Smooth muscle cell (in vitro differentiated cells): ENCODE measurements at regions not wholly inside any gene's neighbourhood (a gene's known extent, or its start where the extent isn't known, plus 50 kb on each side); places are given as distances from the start of the nearest gene placed in this dataset.

Source experiments
- DNase-seq: peaks from one replicate; lab custom pipeline; 2025; ENCODE audit not compliant: unreplicated experiment; lab: John Stamatoyannopoulos, UW
- H2AFZ ChIP-seq: fragments of 200-600 bp; sonication (generic); 2 replicates; pipeline ENCODE4 v1.6.0; 2016; ENCODE audit warnings: antibody characterized with exemption, low read depth, mild to moderate bottlenecking
- H3F3A ChIP-seq: fragments of 200-600 bp; sonication (generic); 2 replicates; pipeline ENCODE4 v1.6.0; 2017; ENCODE audit warnings: antibody characterized with exemption, low read depth
- H3K27ac ChIP-seq: fragments of 200-600 bp; sonication (generic); 2 replicates; pipeline ENCODE4 v1.5.1; 2016; ENCODE audit warnings: low read depth, mild to moderate bottlenecking
- H3K27me3 ChIP-seq: fragments of 200-600 bp; sonication (generic); 2 replicates; pipeline ENCODE4 v1.6.1; 2016; ENCODE audit warnings: low read depth, mild to moderate bottlenecking
- H3K36me3 ChIP-seq: fragments of 200-600 bp; sonication (generic); 2 replicates; pipeline ENCODE4 v1.5.1; 2016; ENCODE audit warnings: low read depth
- H3K4me1 ChIP-seq: fragments of 200-600 bp; sonication (generic); 2 replicates; pipeline ENCODE4 v1.5.1; 2016; ENCODE audit warnings: low read depth
- H3K4me2 ChIP-seq: fragments of 200-600 bp; sonication (generic); 2 replicates; pipeline ENCODE4 v1.6.0; 2016; ENCODE audit warnings: mild to moderate bottlenecking
- H3K4me3 ChIP-seq: fragments of 200-600 bp; sonication (generic); 2 replicates; pipeline ENCODE4 v1.5.1; 2016; ENCODE audit warnings: mild to moderate bottlenecking
- H3K79me2 ChIP-seq: fragments of 200-600 bp; sonication (generic); 2 replicates; pipeline ENCODE4 v1.6.0; 2016; ENCODE audit warnings: low read depth, mild to moderate bottlenecking
- H3K9ac ChIP-seq: fragments of 200-600 bp; sonication (generic); 2 replicates; pipeline ENCODE4 v1.6.0; 2016; ENCODE audit warnings: low read depth
- H3K9me3 ChIP-seq: fragments of 200-600 bp; sonication (generic); replicated peaks from 2 replicates; pipeline ENCODE4 v1.5.1; 2016; ENCODE audit warnings: low read depth
- H4K20me1 ChIP-seq: fragments of 200-600 bp; sonication (generic); 2 replicates; pipeline ENCODE4 v1.6.0; 2016; ENCODE audit warnings: low read depth
- CTCF ChIP-seq: fragments of 200-600 bp; sonication (generic); IDR thresholded peaks from 2 replicates; pipeline ENCODE4 v1.5.1; 2017; ENCODE audit warnings: borderline replicate concordance, mild to moderate bottlenecking, antibody characterized with exemption; ENCODE audit not compliant: insufficient read depth, poor library complexity, severe bottlenecking
- WGBS: methylation state at CpG from one replicate; pipeline ENCODE4 v1.1.7; 2016; ENCODE audit warnings: low lambda C conversion rate; 5-methylcytosine and 5-hydroxymethylcytosine counted together

- Histone ChIP-seq H3K36me3 (no peaks in the 10 kb centered on the region), H3K9me3 (no peaks in the 10 kb centered on the region), H3K4me3 (no peak overlapping the region), H3K9ac (no peak overlapping the region), H3K27ac (no peak overlapping the region), H2AFZ (no peak overlapping the region), H3F3A (no peaks in the 10 kb centered on the region), H3K27me3 (no peaks in the 10 kb centered on the region), H4K20me1 (no peaks in the 10 kb centered on the region), H3K4me1 (no peaks in the 10 kb centered on the region), H3K79me2 (no peaks in the 10 kb centered on the region), H3K4me2 (no peak overlapping the region)
- no peak for DNase-seq
- no peak for TF ChIP-seq CTCF
- 47% methylated on average over 1 of the region's 1 CpG for WGBS
These were observed 365.5 kb upstream of the KLHL29 start for GRCh38 chr2:23019476-23019875.

GRCh38 chr2:23020659-23021058 lies 364.3 kb upstream of the KLHL29 start:
- peak overlapping the region; percentile 57 for H3K27ac ChIP-seq
- no peak for TF ChIP-seq CTCF
- no peak overlapping the region for H3K4me2 ChIP-seq
- no peaks in the 10 kb centered on the region for H3K27me3 ChIP-seq
- H3K4me3 ChIP-seq, result no peak overlapping the region
- no peaks in the 10 kb centered on the region for H3K4me1 ChIP-seq
- DNase-seq, result no peak
- no peaks in the 10 kb centered on the region for H3K36me3 ChIP-seq
- no peak overlapping the region for H3K9ac ChIP-seq
- no peaks in the 10 kb centered on the region for H3F3A ChIP-seq
- no peak overlapping the region for H2AFZ ChIP-seq
- no peaks in the 10 kb centered on the region for H4K20me1 ChIP-seq
- H3K79me2 ChIP-seq, result no peaks in the 10 kb centered on the region
- H3K9me3 ChIP-seq, result no peaks in the 10 kb centered on the region
- 49% methylated on average over 6 of the region's 6 CpGs for WGBS

GRCh38 chr2:23021311-23022120 lies 363.5 kb upstream of the KLHL29 start:
- Histone ChIP-seq H3K4me2 (no peak overlapping the region), H3K4me3 (no peak overlapping the region)
- no peak for TF ChIP-seq CTCF

DNA sequence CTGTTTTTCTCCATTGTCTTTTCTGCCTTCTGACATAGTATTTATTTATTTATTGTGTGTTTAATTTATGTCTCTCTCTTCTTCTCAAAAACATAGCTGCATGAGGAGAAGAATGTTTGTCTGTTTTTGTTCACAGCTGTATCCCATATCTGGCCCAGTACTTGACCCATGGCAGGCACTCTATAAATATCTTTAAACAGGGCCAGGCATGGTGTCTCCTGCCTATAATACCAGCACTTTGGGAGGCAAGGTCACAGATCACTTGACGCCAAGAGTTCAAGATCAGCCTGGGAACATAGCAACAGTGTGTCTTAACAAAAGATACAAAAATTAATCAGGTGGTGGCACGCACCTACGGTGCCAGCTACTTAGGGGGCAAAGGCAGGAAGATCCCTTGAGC lies 361.3 kb upstream of the KLHL29 start:
- no peak overlapping the region for H3K4me3 ChIP-seq
- no peaks in the 10 kb centered on the region for H3K79me2 ChIP-seq
- no peak overlapping the region for H3K4me2 ChIP-seq
- H3F3A ChIP-seq, result no peaks in the 10 kb centered on the region
- DNase-seq, result no peak
- no peaks in the 10 kb centered on the region for H4K20me1 ChIP-seq
- no peak overlapping the region for H2AFZ ChIP-seq
- 71% methylated on average over 3 of the region's 3 CpGs for WGBS
- no peaks in the 10 kb centered on the region for H3K9me3 ChIP-seq
- peaks cover 8% of the 10 kb centered on the region for H3K4me1 ChIP-seq
- no peak for TF ChIP-seq CTCF
- H3K27ac ChIP-seq, result no peak overlapping the region
- no peaks in the 10 kb centered on the region for H3K27me3 ChIP-seq
- H3K36me3 ChIP-seq, result no peaks in the 10 kb centered on the region
- H3K9ac ChIP-seq, result no peak overlapping the region

More at GRCh38 chr2:23021311-23022120, 363.5 kb upstream of the KLHL29 start:
- 84% methylated on average over 13 of the region's 13 CpGs for WGBS
- no peak for DNase-seq
- H3K9ac ChIP-seq, result no peak overlapping the region
- H3K27me3 ChIP-seq, result no peaks in the 10 kb centered on the region
- no peaks in the 10 kb centered on the region for H3K4me1 ChIP-seq
- H3K36me3 ChIP-seq, result no peaks in the 10 kb centered on the region
- no peaks in the 10 kb centered on the region for H3F3A ChIP-seq
- no peaks in the 10 kb centered on the region for H3K79me2 ChIP-seq
- no peak overlapping the region for H2AFZ ChIP-seq
- H4K20me1 ChIP-seq, result no peaks in the 10 kb centered on the region
- H3K27ac ChIP-seq, result peak overlapping the region; percentile 57
- H3K9me3 ChIP-seq, result no peaks in the 10 kb centered on the region
